Inferior parietal cortex (tissue), 1 donor: ENCODE measurements at regions not wholly inside any gene's neighbourhood (a gene's known extent, or its start where the extent isn't known, plus 50 kb on each side); places are given as distances from the start of the nearest gene placed in this dataset.

Experiments
- DNase-seq: peaks from one replicate; pipeline ENCODE4 v3.0.0-alpha.2; 2016; ENCODE audit errors: extremely low spot score

- no peak for DNase-seq
Measured at GRCh38 chr3:168889666-168890065, 773.8 kb downstream of the MECOM start.

GRCh38 chr3:168888781-168889180, 774.7 kb downstream of the MECOM start:
- DNase-seq = no peak

- DNase-seq = no peak
Measured at GRCh38 chr3:168885028-168885427, 778.5 kb downstream of the MECOM start.

- DNase-seq = peak; percentile 10
Measured at GRCh38 chr3:168884353-168884903, 779.1 kb downstream of the MECOM start.

GRCh38 chr3:168883145-168883544, 780.4 kb downstream of the MECOM start:
- no peak for DNase-seq

GRCh38 chr3:168881804-168882203, 781.7 kb downstream of the MECOM start:
- DNase-seq = no peak

- DNase-seq = no peak
Measured at GRCh38 chr3:168878655-168879054, 782.9 kb upstream of the GOLIM4 start.

GRCh38 chr3:168877899-168878298, 782.2 kb upstream of the GOLIM4 start:
- no peak for DNase-seq

- no peak for DNase-seq
Measured at GRCh38 chr3:168876346-168877035, 780.8 kb upstream of the GOLIM4 start.

GRCh38 chr3:168872826-168873225, 777.1 kb upstream of the GOLIM4 start:
- no peak for DNase-seq

GRCh38 chr3:168870892-168871291, 775.2 kb upstream of the GOLIM4 start:
- DNase-seq = no peak

GRCh38 chr3:168865022-168865551, 769.4 kb upstream of the GOLIM4 start:
- DNase-seq = peak; percentile 54

GRCh38 chr3:168864107-168865021, 768.6 kb upstream of the GOLIM4 start:
- no peak for DNase-seq

GRCh38 chr3:168863561-168863960, 767.8 kb upstream of the GOLIM4 start:
- no peak for DNase-seq

GRCh38 chr3:168862466-168862865, 766.7 kb upstream of the GOLIM4 start:
- DNase-seq = no peak

GRCh38 chr3:168860592-168860991, 764.9 kb upstream of the GOLIM4 start:
- DNase-seq = no peak

- no peak for DNase-seq
Measured at GRCh38 chr3:168860028-168860427, 764.3 kb upstream of the GOLIM4 start.

GRCh38 chr3:168859574-168859973, 763.9 kb upstream of the GOLIM4 start:
- DNase-seq = no peak

GRCh38 chr3:168859143-168859542, 763.4 kb upstream of the GOLIM4 start:
- no peak for DNase-seq

- DNase-seq = no peak
Measured at GRCh38 chr3:168858327-168858726, 762.6 kb upstream of the GOLIM4 start.

GRCh38 chr3:168850109-168850508, 754.4 kb upstream of the GOLIM4 start:
- no peak for DNase-seq

GRCh38 chr3:168847291-168847883, 751.7 kb upstream of the GOLIM4 start:
- DNase-seq = peak; percentile 70
